Posterior cingulate gyrus (tissue), 11 donors: ENCODE measurements at regions not wholly inside any gene's neighbourhood (a gene's known extent, or its start where the extent isn't known, plus 50 kb on each side); places are given as distances from the start of the nearest gene placed in this dataset.
"Not testable (repeated sequence)": the region's sequence is repeated elsewhere in the genome, so short reads cannot be mapped to it uniquely, and the experiment has no call there.

ENCODE experiments used
- DNase-seq, 10 donors: peaks; one replicate each; pipeline versions ENCODE4 v3.0.0 to v3.0.0-alpha.2; 2020 to 2021; ENCODE audit warnings: mixed read lengths in 3 of 10
- intact Hi-C: fragments of 100-400 bp; cut with DNase I; formaldehyde crosslinking; loops from one replicate; pipeline ENCODE4 v1.15.1; 2023

- no peak for DNase-seq
- intact Hi-C loops, result no loop called here
Observed at GRCh38 chr1:101463195-101463594, 226.4 kb downstream of the S1PR1 start.

DNA sequence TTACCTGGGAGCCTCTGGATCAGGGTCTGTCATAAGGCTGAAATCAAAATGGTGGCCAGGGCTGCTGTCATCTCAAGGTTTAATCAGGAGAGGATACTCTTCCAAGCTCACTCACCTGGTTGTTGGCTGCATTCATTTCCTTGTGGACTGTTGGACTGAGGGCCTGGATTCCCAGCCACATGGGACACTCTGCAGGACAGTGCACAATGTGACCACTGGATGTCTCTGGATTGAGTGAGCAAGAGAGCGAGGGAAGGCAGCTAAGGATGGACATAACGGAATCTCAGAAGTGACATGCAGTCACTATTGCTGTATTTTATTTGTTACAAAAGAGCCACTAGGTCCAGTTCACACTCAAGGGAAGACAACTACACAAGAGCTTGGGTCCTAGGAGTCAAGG, 229.1 kb downstream of the S1PR1 start:
- intact Hi-C loops, result no loop called here
- no peak for DNase-seq

DNA sequence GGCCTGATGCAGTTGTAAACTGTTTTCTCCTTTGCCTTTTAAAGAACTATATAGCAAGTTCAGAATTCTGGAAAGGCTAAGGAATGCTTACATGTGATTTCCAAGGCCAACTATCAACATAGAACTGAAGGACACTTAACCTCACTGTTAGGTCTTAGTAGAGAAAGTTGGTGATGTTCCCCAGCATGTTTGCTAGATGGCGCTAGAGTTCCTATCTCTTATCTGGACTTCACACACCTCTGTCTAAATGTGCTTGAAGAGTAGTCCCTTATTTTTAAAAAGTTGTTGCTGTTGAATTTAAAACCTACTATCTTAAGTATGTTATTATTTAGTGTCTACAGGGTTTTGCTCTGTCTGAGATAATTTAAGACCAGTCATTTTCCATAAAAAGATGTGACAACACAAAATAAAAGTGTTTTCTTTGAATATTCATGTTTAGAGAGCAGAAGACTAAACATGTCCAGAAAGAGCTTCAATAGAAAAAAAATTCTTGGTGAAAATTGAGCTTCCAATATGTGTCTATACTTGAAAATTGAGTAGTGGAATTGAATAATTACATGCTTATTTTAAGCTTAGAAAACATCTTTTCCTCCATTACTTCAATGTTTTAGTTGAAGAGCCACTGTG, 237.3 kb downstream of the S1PR1 start:
- DNase-seq, result no peak
- intact Hi-C loops, result no loop called here

DNA sequence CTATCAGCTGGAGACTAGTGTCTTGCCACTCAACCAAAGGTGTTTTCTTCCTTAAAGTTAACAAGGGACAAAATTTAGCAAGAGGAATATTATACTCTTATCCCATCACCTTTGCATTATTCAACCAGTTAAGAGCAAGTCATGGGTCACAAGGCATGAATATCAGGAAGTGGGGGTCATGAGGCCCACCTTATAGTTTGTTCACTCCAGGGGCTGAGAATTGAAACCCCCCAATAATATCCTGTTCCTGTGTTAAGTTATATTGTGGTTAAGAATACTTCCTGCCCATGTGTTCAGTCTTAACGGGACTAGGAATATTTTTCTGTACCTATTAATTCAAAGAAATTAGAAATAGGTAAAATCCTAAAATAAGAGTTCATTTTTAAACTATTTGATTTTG, 239.7 kb downstream of the S1PR1 start:
- DNase-seq, result no peak
- intact Hi-C loops, result no loop called here

DNA sequence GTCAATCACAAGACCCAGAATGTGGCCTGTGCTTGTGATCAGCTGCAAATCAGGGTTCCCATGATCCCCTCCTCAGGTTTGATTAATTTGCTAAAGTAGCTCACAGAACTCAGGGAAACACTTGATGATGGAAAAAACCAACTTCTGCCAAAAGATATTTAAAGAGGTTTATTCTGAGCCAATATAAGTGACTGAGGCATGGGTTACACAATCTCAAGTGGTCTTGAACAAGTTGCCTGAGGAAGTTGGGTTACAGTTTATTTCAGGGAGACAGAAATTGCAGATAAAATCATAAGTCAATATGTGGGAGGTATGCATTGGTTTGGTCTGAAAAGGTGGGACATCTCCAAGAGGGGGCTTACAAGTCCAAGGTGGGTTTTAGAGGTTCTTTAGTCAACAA, 243.1 kb downstream of the S1PR1 start:
- no peak for DNase-seq
- intact Hi-C loops, result no loop called here

- DNase-seq, result no peak
- intact Hi-C loops, result no loop called here
Observed at GRCh38 chr1:101482306-101482705, 245.5 kb downstream of the S1PR1 start.

DNA sequence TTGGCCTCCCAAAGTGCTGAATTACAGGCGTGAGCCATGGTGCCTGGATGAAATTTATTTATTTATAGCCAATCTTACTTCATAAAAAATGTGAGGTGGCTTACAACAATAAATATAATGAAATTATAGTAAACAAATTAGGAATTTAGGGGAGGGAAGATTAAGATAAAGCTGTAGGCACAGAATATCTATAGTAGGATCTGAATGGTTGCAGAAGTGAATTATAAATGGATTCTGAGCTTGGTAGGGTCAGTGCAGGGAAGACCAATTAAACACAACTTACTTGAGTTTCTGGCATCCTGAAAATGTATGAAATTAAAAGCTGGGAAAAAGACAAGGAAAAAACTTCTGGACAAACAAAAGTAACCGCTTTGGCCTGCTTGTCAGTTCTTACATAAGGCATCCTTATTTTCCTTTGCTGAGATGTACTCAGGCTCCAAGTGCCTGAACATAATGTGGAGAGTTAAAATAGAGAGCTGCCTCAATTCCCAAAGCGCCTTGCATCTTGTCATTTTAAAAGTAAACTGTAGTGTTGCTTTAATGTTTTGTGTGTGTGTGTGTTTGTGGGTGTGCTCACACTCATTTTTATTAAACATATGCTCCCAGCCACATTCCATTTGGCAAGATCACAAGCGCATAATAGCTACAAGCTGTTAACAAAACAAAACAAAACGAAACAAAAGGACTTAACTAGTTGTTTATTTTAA, 247.3 kb downstream of the S1PR1 start:
- DNase-seq, result no peak
- intact Hi-C loops, result no loop called here

DNA sequence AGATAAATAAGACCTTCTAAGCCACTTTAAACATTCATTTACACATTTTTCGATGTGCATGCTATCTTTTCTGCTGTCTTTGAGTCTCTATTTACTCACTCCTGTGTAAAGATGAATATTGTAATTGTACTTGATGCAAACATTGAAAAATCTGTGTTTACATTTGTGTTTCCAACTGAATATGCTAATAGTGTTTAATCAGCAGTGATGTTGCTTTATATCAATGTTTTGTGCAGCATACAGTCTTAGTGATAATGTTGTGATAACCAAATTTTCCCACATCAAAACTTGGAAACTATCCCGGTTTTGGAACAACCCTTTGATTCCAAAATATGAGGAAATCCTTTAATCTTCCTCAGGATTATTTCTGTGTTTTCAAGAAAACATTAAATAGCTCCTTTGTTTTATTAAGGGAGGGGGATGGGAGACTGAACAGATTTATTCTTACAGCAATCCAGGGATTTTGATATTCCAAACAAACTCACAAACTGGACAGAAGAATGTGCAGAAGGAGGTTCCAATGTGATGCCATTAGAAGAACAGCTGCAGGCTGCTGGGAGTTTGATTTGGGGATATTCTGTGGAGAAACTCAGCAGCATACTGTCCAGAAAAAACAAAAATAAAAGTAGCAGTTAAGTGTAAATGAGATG, 248.0 kb downstream of the S1PR1 start:
- DNase-seq, result no peak
- intact Hi-C loops, result no loop called here

DNA sequence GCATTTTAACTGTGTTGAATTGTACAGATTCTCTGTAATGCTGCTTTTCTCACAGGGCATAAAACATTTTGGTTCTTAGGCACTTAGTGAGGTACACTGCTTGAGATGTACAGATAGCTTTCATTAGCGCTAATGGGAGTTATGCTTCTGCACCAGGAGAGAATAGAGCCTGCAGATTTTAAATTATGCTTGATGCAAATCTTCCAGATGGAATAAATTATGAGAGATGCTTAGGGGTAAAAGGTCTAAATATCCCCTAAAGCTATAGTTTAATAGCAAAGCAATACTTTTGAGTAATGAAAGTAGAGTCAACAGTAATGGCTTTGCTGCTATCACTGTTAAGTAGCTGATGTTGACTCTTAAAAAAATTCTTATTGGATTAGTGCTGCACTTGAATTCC, 248.9 kb downstream of the S1PR1 start:
- intact Hi-C loops, result no loop called here
- no peak for DNase-seq

GRCh38 chr1:101492144-101492543, 255.3 kb downstream of the S1PR1 start:
- intact Hi-C loops, DNase-seq: not testable (repeated sequence)

GRCh38 chr1:101493920-101494319, 257.1 kb downstream of the S1PR1 start:
- DNase-seq, intact Hi-C loops: not testable (repeated sequence)

GRCh38 chr1:101496109-101496508, 259.3 kb downstream of the S1PR1 start:
- intact Hi-C loops, result no loop called here
- no peak for DNase-seq

- no peak for DNase-seq
- intact Hi-C loops, result no loop called here
Observed at GRCh38 chr1:101497881-101498559, 261.2 kb downstream of the S1PR1 start.

- intact Hi-C loops, DNase-seq: not testable (repeated sequence)
Observed at GRCh38 chr1:101504106-101504505, 267.3 kb downstream of the S1PR1 start.

DNA sequence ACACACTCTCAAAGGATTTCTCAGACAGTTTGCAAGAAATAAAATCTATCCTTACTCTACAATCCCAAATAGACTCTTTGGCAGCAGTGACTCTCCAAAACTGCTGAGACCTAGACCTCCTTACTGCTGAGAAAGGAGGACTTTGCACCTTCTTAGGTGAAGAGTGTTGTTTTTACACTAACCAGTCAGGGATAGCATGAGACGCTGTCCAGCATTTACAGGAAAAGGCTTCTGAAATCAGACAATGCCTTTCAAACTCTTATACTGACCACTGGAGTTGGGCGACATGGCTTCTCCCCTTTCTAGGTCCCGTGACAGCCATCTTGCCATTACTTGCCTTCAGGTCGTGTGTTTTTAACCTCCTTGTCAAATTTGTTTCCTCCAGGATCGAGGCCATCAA, 268.4 kb downstream of the S1PR1 start:
- DNase-seq, intact Hi-C loops: not testable (repeated sequence)

DNA sequence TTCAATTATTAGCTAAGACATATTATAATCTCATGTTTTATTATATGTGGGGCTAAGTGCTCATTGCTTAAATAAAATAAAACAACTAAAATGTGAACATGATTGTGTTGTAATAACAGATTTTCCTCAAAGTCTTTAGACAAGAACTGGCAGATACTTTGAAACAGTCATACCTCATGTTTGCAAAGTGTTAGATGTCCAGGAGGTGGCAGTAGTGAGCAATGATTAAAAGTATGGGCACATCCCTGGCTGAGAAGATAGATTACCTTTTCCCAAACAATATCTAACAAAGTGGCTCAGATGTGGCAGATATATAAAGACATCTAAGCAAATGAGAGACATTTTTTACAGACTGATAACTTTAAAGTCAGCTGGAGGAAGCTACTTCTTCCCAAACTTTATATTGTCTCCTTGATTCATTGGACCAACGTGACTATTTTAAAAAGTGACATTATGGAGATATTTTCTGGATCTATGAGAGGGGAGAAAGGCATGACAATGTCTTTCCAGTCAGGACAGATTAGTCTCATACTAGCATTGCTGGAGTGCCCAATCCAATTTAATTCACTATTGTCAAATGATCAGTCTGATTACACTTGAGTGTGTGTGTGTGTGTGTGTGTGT, 269.8 kb downstream of the S1PR1 start:
- intact Hi-C loops, result no loop called here
- DNase-seq, result peak in 3 of 10 donors; percentile 11 to 25 (median 12)

DNA sequence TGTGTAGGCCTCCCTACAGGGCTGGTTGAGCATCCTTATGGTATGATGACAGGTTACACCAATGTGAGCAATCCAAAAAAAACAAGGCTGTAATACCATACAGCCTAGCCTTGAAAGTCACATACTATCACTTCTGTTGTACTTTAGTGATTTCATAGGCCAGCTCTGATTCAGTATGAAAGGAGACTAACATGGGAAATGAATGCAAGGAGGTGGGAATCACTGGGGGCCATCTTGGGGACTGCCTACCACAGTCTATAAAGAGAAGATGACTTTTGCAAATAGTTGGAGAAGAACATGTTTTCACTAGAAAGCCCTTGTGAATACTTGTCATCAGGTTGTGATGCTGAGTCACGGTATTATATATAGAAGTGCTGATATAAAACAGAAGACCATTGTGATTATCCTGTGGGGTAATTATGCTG, 270.7 kb downstream of the S1PR1 start:
- intact Hi-C loops, result no loop called here

DNA sequence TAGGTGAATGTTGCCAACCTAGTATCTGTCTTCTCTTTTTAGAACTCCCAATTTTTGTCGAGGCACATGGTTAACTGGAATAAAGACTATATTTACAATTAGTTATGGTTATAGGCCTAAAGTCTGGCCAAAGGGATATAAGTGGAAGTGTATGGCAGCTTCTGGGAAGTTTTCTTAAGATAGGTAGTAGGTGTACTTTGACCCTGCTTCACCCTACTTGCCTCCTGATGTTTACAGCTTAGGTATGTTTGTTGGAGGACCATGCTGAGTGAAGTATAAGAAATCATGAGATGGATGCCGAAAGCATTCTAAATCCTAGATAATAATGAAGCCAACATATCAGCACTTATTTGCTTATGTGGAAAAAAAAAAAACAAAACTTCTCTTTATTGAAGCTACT, 272.1 kb downstream of the S1PR1 start:
- intact Hi-C loops, result no loop called here
- DNase-seq, result no peak

More for the DNA sequence above, 270.7 kb downstream of the S1PR1 start:
- DNase-seq, result no peak

DNA sequence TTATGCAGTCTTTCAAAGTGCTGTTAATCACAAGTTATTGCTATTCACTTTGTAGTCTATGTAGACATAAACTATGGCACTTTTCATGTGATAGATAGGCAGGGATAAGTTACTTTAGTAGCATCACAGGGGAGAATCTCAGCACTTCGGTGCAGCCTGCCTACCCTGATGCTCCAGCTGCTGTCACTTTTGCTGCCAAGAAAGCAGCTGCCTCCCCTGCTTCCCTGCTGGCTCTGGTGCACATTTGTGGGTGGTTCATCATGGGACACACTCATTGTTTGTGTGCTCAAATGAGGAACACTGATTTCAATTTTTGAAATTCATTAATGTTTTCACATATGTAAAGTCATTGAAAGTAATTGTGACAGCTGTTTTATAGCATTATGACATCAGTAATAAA, 272.6 kb downstream of the S1PR1 start:
- intact Hi-C loops, result no loop called here
- peak; percentile 10 to 91 (median 40) for DNase-seq

DNA sequence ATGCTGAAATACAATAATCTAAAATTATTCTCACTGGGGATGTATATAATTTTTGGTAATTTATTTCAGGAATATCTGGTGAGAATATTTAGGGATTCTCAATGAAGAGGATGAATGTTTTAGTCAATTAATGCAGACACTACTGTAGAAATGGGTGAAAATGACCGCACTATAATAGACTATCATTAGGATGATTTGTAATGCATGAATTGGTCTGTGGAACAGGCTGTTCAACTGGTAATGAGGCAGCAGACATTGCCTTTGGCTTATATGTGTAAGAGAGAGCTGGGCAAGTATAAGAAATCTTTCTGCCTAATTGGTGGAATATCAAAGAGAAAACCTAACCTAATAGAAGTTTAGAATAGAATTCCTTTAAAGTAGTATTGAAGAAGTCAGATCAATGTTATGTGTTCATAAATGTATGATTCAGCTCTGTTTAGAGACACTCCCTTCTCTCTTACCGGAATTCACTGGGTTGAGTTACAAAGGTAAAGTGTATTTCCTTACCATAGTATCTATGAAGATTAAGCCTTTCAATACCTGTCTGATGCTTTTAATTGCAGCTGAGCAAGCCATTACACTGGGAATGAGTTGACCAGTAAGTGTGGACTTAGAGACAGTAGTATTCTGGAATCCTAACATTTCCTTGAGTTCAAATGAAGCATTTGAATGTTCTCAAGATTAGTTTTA, 274.5 kb downstream of the S1PR1 start:
- DNase-seq, result no peak
- intact Hi-C loops, result no loop called here
